Left lung (tissue), 4 donors: ENCODE measurements at regions not wholly inside any gene's neighbourhood (a gene's known extent, or its start where the extent isn't known, plus 50 kb on each side); places are given as distances from the start of the nearest gene placed in this dataset.

Experiments used
- ATAC-seq: fragments of 200-7000 bp; cut with Tn5 transposase; one replicate; pipeline ENCODE4 v1.9.1; 2020; ENCODE audit warnings: moderate library complexity
- DNase-seq, 4 donors: peaks; one replicate each; pipeline ENCODE4 v3.0.0-alpha.2; 2013 to 2020
- H3K27ac ChIP-seq, 2 donors: fragments of 200-600 bp; sonication (generic) in 1 of 2; one replicate each; pipeline versions ENCODE4 v1.5.0 to v1.8.0; 2020 to 2021
- H3K27me3 ChIP-seq, 2 donors: fragments of 200-600 bp; sonication (generic) in 1 of 2; one replicate each; pipeline versions ENCODE4 v1.5.0 to v1.8.0; 2020 to 2021
- H3K36me3 ChIP-seq, 2 donors: fragments of 200-600 bp; sonication (generic) in 1 of 2; one replicate each; pipeline versions ENCODE4 v1.5.0 to v1.8.0; 2020 to 2021
- H3K4me1 ChIP-seq, 2 donors: fragments of 200-600 bp; one replicate each; pipeline ENCODE4 v1.8.0; 2021
- H3K4me3 ChIP-seq, 2 donors: fragments of 200-600 bp; sonication (generic) in 1 of 2; one replicate each; pipeline versions ENCODE4 v1.5.0 to v1.8.0; 2020 to 2021; ENCODE audit warnings: mild to moderate bottlenecking in 1 of 2
- H3K9me3 ChIP-seq, 2 donors: fragments of 200-600 bp; sonication (generic) in 1 of 2; one replicate each; pipeline versions ENCODE4 v1.5.0 to v1.8.0; 2020 to 2021
- intact Hi-C, 2 donors: fragments of 100-400 bp; cut with DNase I; formaldehyde crosslinking; loops; one replicate each; pipeline versions ENCODE4 v1.11.2 to v1.14.2; 2022
- TF ChIP-seq, protein P1 (sequence below), 2 donors: fragments of 200-600 bp; sonication (generic) in 1 of 2; IDR thresholded peaks; one replicate each; pipeline versions ENCODE4 v1.5.0 to v1.8.0; 2021; ENCODE audit warnings: antibody characterized with exemption in 2 of 2
- donor health status: DM: no; HTN: yes; CAD: no.
- donor health status: DM: no; HTN: no; CAD: no.

DNA sequence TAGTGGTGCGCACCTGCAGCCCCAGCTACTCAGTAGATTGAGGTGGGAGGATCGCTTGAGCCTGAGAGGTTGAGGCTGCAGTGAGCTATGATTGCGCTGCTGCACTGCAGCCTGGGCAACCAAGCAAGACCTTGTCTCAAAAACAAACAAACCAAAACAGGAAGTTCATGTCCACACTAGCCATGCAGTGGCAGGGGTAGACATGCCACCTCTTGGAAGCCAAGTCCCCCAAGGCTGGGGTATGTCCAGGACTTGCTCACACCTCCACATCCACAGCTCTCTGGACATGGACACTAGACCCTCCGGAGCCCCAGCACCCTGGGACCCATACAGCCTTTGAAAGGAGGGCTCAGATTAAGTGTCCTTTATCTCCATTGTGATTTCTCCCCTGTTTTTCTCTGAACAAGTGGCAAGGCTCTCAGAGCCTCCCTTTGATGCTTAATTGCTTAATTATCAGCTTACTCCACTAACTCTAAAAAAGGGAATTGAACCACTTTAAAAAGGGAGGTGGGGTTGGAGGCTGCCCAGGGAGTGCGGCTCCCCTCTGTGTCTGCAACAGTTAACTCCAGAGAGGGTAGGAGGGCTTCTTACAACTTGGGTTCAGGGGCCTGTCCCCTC lies 424.6 kb upstream of the C16orf82 start:
- no peak for DNase-seq
- H3K4me1 ChIP-seq, result no peaks in the 10 kb centered on the region
- H3K9me3 ChIP-seq, result no peaks in the 10 kb centered on the region
- intact Hi-C loops, result no loop called here
- H3K4me3 ChIP-seq, result no peak overlapping the region
- H3K27me3 ChIP-seq, result peaks cover 0 to 6% of the 10 kb centered on the region in 2 donors
- no peak for ATAC-seq
- no peaks in the 10 kb centered on the region for H3K36me3 ChIP-seq
- H3K27ac ChIP-seq, result no peak overlapping the region
- TF ChIP-seq, protein P1, sequence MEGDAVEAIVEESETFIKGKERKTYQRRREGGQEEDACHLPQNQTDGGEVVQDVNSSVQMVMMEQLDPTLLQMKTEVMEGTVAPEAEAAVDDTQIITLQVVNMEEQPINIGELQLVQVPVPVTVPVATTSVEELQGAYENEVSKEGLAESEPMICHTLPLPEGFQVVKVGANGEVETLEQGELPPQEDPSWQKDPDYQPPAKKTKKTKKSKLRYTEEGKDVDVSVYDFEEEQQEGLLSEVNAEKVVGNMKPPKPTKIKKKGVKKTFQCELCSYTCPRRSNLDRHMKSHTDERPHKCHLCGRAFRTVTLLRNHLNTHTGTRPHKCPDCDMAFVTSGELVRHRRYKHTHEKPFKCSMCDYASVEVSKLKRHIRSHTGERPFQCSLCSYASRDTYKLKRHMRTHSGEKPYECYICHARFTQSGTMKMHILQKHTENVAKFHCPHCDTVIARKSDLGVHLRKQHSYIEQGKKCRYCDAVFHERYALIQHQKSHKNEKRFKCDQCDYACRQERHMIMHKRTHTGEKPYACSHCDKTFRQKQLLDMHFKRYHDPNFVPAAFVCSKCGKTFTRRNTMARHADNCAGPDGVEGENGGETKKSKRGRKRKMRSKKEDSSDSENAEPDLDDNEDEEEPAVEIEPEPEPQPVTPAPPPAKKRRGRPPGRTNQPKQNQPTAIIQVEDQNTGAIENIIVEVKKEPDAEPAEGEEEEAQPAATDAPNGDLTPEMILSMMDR (IDR thresholded peaks at IDR 0.05), result no peak

GRCh38 chr16:26643519-26643918 lies 423.2 kb upstream of the C16orf82 start:
- no peaks in the 10 kb centered on the region for H3K36me3 ChIP-seq
- peaks cover 0 to 6% of the 10 kb centered on the region in 2 donors for H3K27me3 ChIP-seq
- no peaks in the 10 kb centered on the region for H3K4me1 ChIP-seq
- intact Hi-C loops, result no loop called here
- TF ChIP-seq, protein P1 (IDR thresholded peaks at IDR 0.05), result no peak
- H3K4me3 ChIP-seq, result no peak overlapping the region
- no peak for DNase-seq
- H3K27ac ChIP-seq, result no peak overlapping the region
- ATAC-seq, result no peak
- no peaks in the 10 kb centered on the region for H3K9me3 ChIP-seq

DNA sequence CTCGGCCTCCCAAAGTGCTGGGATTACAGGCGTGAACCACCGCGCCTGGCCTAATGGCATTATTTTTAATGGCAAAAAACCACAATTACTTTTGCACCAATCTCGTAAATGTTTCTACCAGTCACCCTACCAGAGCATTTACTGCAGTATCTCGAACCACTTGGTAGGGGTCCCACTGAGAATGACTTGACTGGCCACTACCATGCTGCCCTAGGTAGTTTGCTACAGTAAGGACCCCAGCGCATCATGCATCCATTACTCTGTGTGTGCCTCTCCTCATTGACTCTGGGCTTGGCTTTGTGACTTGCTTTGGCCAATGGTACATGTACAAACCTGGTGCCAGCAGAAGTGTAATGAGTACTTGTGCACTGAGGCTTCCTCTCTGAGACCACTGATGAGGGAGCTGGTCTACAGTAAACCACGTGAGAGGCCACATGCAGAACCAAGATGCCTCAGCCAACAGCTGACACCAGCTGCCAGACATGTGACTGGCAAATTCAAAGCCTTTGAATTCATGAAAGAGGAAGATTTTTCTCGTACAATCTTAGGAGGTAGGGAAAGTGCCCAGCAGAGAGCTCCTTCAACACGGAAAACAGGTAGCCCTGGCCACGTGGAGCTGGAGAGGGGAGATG lies 421.7 kb upstream of the C16orf82 start:
- intact Hi-C loops, result no loop called here
- no peaks in the 10 kb centered on the region for H3K9me3 ChIP-seq
- TF ChIP-seq, protein P1 (IDR thresholded peaks at IDR 0.05), result no peak
- no peak for ATAC-seq
- no peak overlapping the region for H3K27ac ChIP-seq
- H3K36me3 ChIP-seq, result no peaks in the 10 kb centered on the region
- H3K4me3 ChIP-seq, result no peak overlapping the region
- no peak for DNase-seq
- no peaks in the 10 kb centered on the region for H3K4me1 ChIP-seq
- peaks cover 0 to 6% of the 10 kb centered on the region in 2 donors for H3K27me3 ChIP-seq

DNA sequence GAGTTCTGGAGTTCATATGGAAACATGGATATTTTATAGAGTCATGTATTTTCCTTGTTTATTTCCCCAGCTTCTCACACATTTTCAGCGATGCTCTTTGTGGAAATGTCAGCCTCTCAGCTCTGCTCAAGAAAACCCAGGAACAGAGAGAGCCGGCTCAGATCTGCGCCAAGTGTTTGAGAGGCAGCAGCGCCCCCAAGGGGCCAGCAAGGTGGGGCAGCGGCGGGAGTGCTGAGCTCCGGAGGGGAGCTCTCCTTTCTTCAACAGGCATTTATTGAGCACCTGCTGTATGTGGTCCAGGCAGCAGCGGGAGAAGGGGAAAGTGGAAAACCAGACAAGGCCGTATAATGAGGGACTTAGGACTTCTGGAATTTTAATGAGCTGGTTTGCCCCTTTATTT lies 421.1 kb upstream of the C16orf82 start:
- no peak overlapping the region for H3K4me3 ChIP-seq
- H3K36me3 ChIP-seq, result no peaks in the 10 kb centered on the region
- ATAC-seq (no peak), DNase-seq (no peak)
- H3K4me1 ChIP-seq, result no peaks in the 10 kb centered on the region
- TF ChIP-seq, protein P1 (IDR thresholded peaks at IDR 0.05), result no peak
- intact Hi-C loops, result no loop called here
- H3K27me3 ChIP-seq, result peaks cover 0 to 6% of the 10 kb centered on the region in 2 donors
- no peaks in the 10 kb centered on the region for H3K9me3 ChIP-seq
- no peak overlapping the region for H3K27ac ChIP-seq

GRCh38 chr16:26647870-26648269 lies 418.9 kb upstream of the C16orf82 start:
- H3K9me3 ChIP-seq, result no peaks in the 10 kb centered on the region
- H3K4me3 ChIP-seq, result no peak overlapping the region
- no peaks in the 10 kb centered on the region for H3K36me3 ChIP-seq
- DNase-seq (no peak), ATAC-seq (no peak)
- no peak overlapping the region for H3K27ac ChIP-seq
- H3K27me3 ChIP-seq, result peaks cover 0 to 6% of the 10 kb centered on the region in 2 donors
- H3K4me1 ChIP-seq, result no peaks in the 10 kb centered on the region
- TF ChIP-seq, protein P1 (IDR thresholded peaks at IDR 0.05), result no peak
- intact Hi-C loops, result no loop called here
